Tibial artery (tissue), 4 donors: ENCODE measurements at regions not wholly inside any gene's neighbourhood (a gene's known extent, or its start where the extent isn't known, plus 50 kb on each side); places are given as distances from the start of the nearest gene placed in this dataset.

Experiments
- DNase-seq, 2 donors: peaks; one replicate each; pipeline ENCODE4 v3.0.0-alpha.2; 2019
- H3K27ac ChIP-seq, 2 donors: fragments of 200-600 bp; sonication (generic) in 1 of 2; 1 replicate in 1 of 2; 2 replicates in 1 of 2; pipeline ENCODE4 v1.5.1; 2018 to 2019; ENCODE audit warnings: mild to moderate bottlenecking in 1 of 2
- H3K27me3 ChIP-seq, 2 donors: fragments of 200-600 bp; sonication (generic) in 1 of 2; one replicate each; pipeline versions ENCODE4 v1.5.1 to v1.6.0; 2016 to 2019
- H3K36me3 ChIP-seq, 3 donors: fragments of 200-600 bp; sonication (generic) in 2 of 3; one replicate each; pipeline ENCODE4 v1.5.1; 2016 to 2019; ENCODE audit warnings: mild to moderate bottlenecking in 2 of 3
- H3K4me1 ChIP-seq, 4 donors: fragments of 200-600 bp; sonication (generic) in 2 of 4; 1 replicate in 3 of 4; 2 replicates in 1 of 4; pipeline ENCODE4 v1.5.1; 2016 to 2019
- H3K4me3 ChIP-seq, 2 donors: fragments of 200-600 bp; sonication (generic) in 1 of 2; 1 replicate in 1 of 2; 2 replicates in 1 of 2; pipeline ENCODE4 v1.5.1; 2018 to 2019; ENCODE audit warnings: mild to moderate bottlenecking in 2 of 2
- H3K9me3 ChIP-seq, 3 donors: fragments of 200-600 bp; sonication (generic) in 1 of 3; one replicate each; pipeline ENCODE4 v1.5.1; 2016 to 2019
- CTCF ChIP-seq, 2 experiments: fragments of 200-600 bp in 1 of 2; fragments of 450-650 bp in 1 of 2; IDR thresholded peaks; one replicate each; pipeline ENCODE4 v1.5.1; 2017 to 2019; ENCODE audit warnings: antibody characterized with exemption in 2 of 2, mild to moderate bottlenecking in 1 of 2, moderate library complexity in 1 of 2
- intact Hi-C: fragments of 100-400 bp; cut with DNase I; formaldehyde crosslinking; loops from one replicate; pipeline ENCODE4 v1.15.0; 2023; ENCODE audit warnings: low total_unique reads

GRCh38 chr5:17828681-17829080 lies 194.4 kb downstream of the TAF11L14 start:
- no peak for DNase-seq
- no peak for TF ChIP-seq CTCF (IDR thresholded peaks at IDR 0.05)
- no peak overlapping the region for H3K27ac ChIP-seq
- no peaks in the 10 kb centered on the region for H3K4me1 ChIP-seq
- H3K4me3 ChIP-seq: no peak overlapping the region
- H3K27me3 ChIP-seq: no peaks in the 10 kb centered on the region
- no peaks in the 10 kb centered on the region for H3K36me3 ChIP-seq
- H3K9me3 ChIP-seq: no peaks in the 10 kb centered on the region
- intact Hi-C loops: no loop called here

DNA sequence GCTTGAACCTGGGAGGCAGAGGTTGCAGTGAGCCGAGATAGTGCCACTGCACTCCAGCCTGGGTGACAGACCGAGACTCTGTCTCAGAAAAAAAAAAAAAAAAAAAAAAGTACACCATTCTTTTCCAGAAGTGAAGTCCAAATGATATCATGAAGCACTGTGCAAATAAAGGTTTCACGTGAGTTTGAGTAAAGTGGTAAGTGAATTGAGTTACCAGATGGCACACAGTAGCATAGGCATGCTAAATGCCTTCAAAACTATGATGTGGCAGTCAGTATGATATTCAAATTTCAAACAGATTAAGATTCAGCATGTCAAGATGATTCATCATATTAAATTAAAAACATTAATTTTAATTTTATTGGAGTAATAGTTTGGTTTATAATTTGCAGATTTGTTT lies 195.2 kb downstream of the TAF11L14 start:
- Histone ChIP-seq H3K27me3 (no peaks in the 10 kb centered on the region), H3K9me3 (no peaks in the 10 kb centered on the region), H3K27ac (no peak overlapping the region), H3K4me3 (no peak overlapping the region), H3K4me1 (no peaks in the 10 kb centered on the region), H3K36me3 (no peaks in the 10 kb centered on the region)
- DNase-seq: no peak
- intact Hi-C loops: no loop called here
- TF ChIP-seq CTCF (IDR thresholded peaks at IDR 0.05): no peak

GRCh38 chr5:17831279-17831678 lies 197.0 kb downstream of the TAF11L14 start:
- no peak overlapping the region for H3K27ac ChIP-seq
- intact Hi-C loops: no loop called here
- H3K4me1 ChIP-seq: no peaks in the 10 kb centered on the region
- no peak overlapping the region for H3K4me3 ChIP-seq
- no peak for DNase-seq
- H3K9me3 ChIP-seq: no peaks in the 10 kb centered on the region
- no peaks in the 10 kb centered on the region for H3K36me3 ChIP-seq
- no peaks in the 10 kb centered on the region for H3K27me3 ChIP-seq
- no peak for TF ChIP-seq CTCF (IDR thresholded peaks at IDR 0.05)

GRCh38 chr5:17832949-17833745 lies 198.9 kb downstream of the TAF11L14 start:
- intact Hi-C loops: no loop called here
- Histone ChIP-seq H3K4me1 (no peaks in the 10 kb centered on the region), H3K27ac (no peak overlapping the region), H3K36me3 (no peaks in the 10 kb centered on the region), H3K27me3 (no peaks in the 10 kb centered on the region), H3K4me3 (no peak overlapping the region), H3K9me3 (peaks cover 0 to 8% (median 0%) of the 10 kb centered on the region in 3 donors)
- no peak for TF ChIP-seq CTCF (IDR thresholded peaks at IDR 0.05)
- DNase-seq: no peak

- TF ChIP-seq CTCF (IDR thresholded peaks at IDR 0.05): no peak
- Histone ChIP-seq H3K4me1 (no peaks in the 10 kb centered on the region), H3K9me3 (peaks cover 0 to 11% (median 0%) of the 10 kb centered on the region in 3 donors), H3K27ac (no peak overlapping the region), H3K27me3 (no peaks in the 10 kb centered on the region), H3K36me3 (no peaks in the 10 kb centered on the region), H3K4me3 (no peak overlapping the region)
- intact Hi-C loops: no loop called here
- DNase-seq: no peak
Measured at GRCh38 chr5:17837757-17838156, 203.5 kb downstream of the TAF11L14 start.
